ENCODE measurements at regions not wholly inside any gene's neighbourhood (a gene's known extent, or its start where the extent isn't known, plus 50 kb on each side); places are given as distances from the start of the nearest gene placed in this dataset.

GRCh38 chr20:57083072-57083471 lies 183.4 kb downstream of the BMP7 start:
- TF ChIP-seq CHD2 (IDR thresholded peaks at IDR 0.05; ENCODE audit: borderline replicate concordance, low read depth, low read length) = no peak
- no peak for TF ChIP-seq POLR2AphosphoS5 (IDR thresholded peaks at IDR 0.05; ENCODE audit: low read length)
- TF ChIP-seq POLR2A (IDR thresholded peaks at IDR 0.05; ENCODE audit: low read depth, low read length) = no peak
- TF ChIP-seq CEBPZ (IDR thresholded peaks at IDR 0.05; ENCODE audit: low read depth, low read length) = no peak
- TF ChIP-seq BACH1 (IDR thresholded peaks at IDR 0.05; ENCODE audit: borderline replicate concordance) = no peak
- no peak for TF ChIP-seq CTCF (IDR thresholded peaks at IDR 0.05 in 2 of 3, conservative IDR thresholded peaks at IDR 0.05 in 1 of 3; ENCODE audit: control insufficient read depth in 2 of 3, extremely low read depth in 1 of 3, insufficient read depth in 1 of 3, low read depth in 3 of 3, low read length in 3 of 3)
- TF ChIP-seq KAT2A (conservative IDR thresholded peaks at IDR 0.05; ENCODE audit: control insufficient read depth, low read depth, low read length) = no peak
- TF ChIP-seq MXI1 (IDR thresholded peaks at IDR 0.05; ENCODE audit: low read depth, low read length) = no peak
- no peak for TF ChIP-seq JUND (IDR thresholded peaks at IDR 0.05; ENCODE audit: low read depth, low read length)
- TF ChIP-seq CREM (IDR thresholded peaks at IDR 0.05; ENCODE audit: low read depth) = no peak
- no peak for TF ChIP-seq TBL1XR1 (IDR thresholded peaks at IDR 0.05; ENCODE audit: low read depth, low read length)
